ENCODE measurements at regions not wholly inside any gene's neighbourhood (a gene's known extent, or its start where the extent isn't known, plus 50 kb on each side); places are given as distances from the start of the nearest gene placed in this dataset.
"Not testable (repeated sequence)": the region's sequence is repeated elsewhere in the genome, so short reads cannot be mapped to it uniquely, and the experiment has no call there.

GRCh38 chr2:16760426-16760825 lies 94.8 kb upstream of the CYRIA start:
- Histone ChIP-seq H3K4me3 (ENCODE audit: low read length) (no peak overlapping the region), H3K4me1 (ENCODE audit: low read length) (no peaks in the 10 kb centered on the region), H3F3A (ENCODE audit: insufficient read depth, low read length) (no peaks in the 10 kb centered on the region), H3K27ac (ENCODE audit: low read length) (no peak overlapping the region), H3K4me2 (ENCODE audit: low read depth, low read length) (no peak overlapping the region), H2AFZ (ENCODE audit: low read length) (no peak overlapping the region), H3K27me3 (replicated peaks; ENCODE audit: insufficient read depth, low read length) (no peaks in the 10 kb centered on the region), H3K9me2 (replicated peaks; ENCODE audit: insufficient read depth, low read length) (no peaks in the 10 kb centered on the region), H3K79me2 (ENCODE audit: low read length) (no peaks in the 10 kb centered on the region), H3K9ac (ENCODE audit: low read length) (no peak overlapping the region), H4K20me1 (ENCODE audit: insufficient read depth, low read length) (no peaks in the 10 kb centered on the region), H3K36me3 (replicated peaks; ENCODE audit: insufficient read depth, low read length) (no peaks in the 10 kb centered on the region), H3K9me3 (replicated peaks; ENCODE audit: insufficient read depth, low read length) (no peaks in the 10 kb centered on the region)
- no peak for DNase-seq
- TF ChIP-seq CTCF (IDR thresholded peaks at IDR 0.05; ENCODE audit: low read length) (no peak), EZH2phosphoT487 (IDR thresholded peaks at IDR 0.05; ENCODE audit: low read length) (no peak)

GRCh38 chr2:16756831-16757644 lies 91.4 kb upstream of the CYRIA start:
- H3K9me2 ChIP-seq (replicated peaks; ENCODE audit: insufficient read depth, low read length), result no peaks in the 10 kb centered on the region
- no peaks in the 10 kb centered on the region for H3K27me3 ChIP-seq (replicated peaks; ENCODE audit: insufficient read depth, low read length)
- no peaks in the 10 kb centered on the region for H3F3A ChIP-seq (ENCODE audit: insufficient read depth, low read length)
- H3K4me3 ChIP-seq (ENCODE audit: low read length), result no peak overlapping the region
- no peak overlapping the region for H3K9ac ChIP-seq (ENCODE audit: low read length)
- no peaks in the 10 kb centered on the region for H4K20me1 ChIP-seq (ENCODE audit: insufficient read depth, low read length)
- H3K4me1 ChIP-seq (ENCODE audit: low read length), result no peaks in the 10 kb centered on the region
- DNase-seq, result peak; percentile 66
- H3K4me2 ChIP-seq (ENCODE audit: low read depth, low read length), result no peak overlapping the region
- TF ChIP-seq EZH2 (optimal IDR thresholded peaks at IDR 0.05; ENCODE audit: low read depth, low read length) (no peak), EZH2phosphoT487 (IDR thresholded peaks at IDR 0.05; ENCODE audit: low read length) (no peak), CTCF (IDR thresholded peaks at IDR 0.05; ENCODE audit: low read length) (peak; percentile 93)
- H3K9me3 ChIP-seq (replicated peaks; ENCODE audit: insufficient read depth, low read length), result no peaks in the 10 kb centered on the region
- H3K27ac ChIP-seq (ENCODE audit: low read length), result no peak overlapping the region
- H3K79me2 ChIP-seq (ENCODE audit: low read length), result no peaks in the 10 kb centered on the region
- peak overlapping the region; percentile 32; the same call in 1 of the 2 replicates for H2AFZ ChIP-seq (ENCODE audit: low read length)
- no peaks in the 10 kb centered on the region for H3K36me3 ChIP-seq (replicated peaks; ENCODE audit: insufficient read depth, low read length)

- no peak for TF ChIP-seq CTCF (IDR thresholded peaks at IDR 0.05; ENCODE audit: low read length)
- no peak for TF ChIP-seq EZH2phosphoT487 (IDR thresholded peaks at IDR 0.05; ENCODE audit: low read length)
- TF ChIP-seq EZH2 (optimal IDR thresholded peaks at IDR 0.05; ENCODE audit: low read depth, low read length), result no peak
- no peaks in the 10 kb centered on the region for H3K79me2 ChIP-seq (ENCODE audit: low read length)
- no peak overlapping the region for H2AFZ ChIP-seq (ENCODE audit: low read length)
- no peak overlapping the region for H3K27ac ChIP-seq (ENCODE audit: low read length)
- H3K36me3 ChIP-seq (replicated peaks; ENCODE audit: insufficient read depth, low read length), result no peaks in the 10 kb centered on the region
- H3K4me1 ChIP-seq (ENCODE audit: low read length), result no peaks in the 10 kb centered on the region
- DNase-seq, result no peak
- no peak overlapping the region for H3K9ac ChIP-seq (ENCODE audit: low read length)
- H3K27me3 ChIP-seq (replicated peaks; ENCODE audit: insufficient read depth, low read length), result no peaks in the 10 kb centered on the region
- H3K4me2 ChIP-seq (ENCODE audit: low read depth, low read length), result no peak overlapping the region
- no peaks in the 10 kb centered on the region for H4K20me1 ChIP-seq (ENCODE audit: insufficient read depth, low read length)
- no peaks in the 10 kb centered on the region for H3F3A ChIP-seq (ENCODE audit: insufficient read depth, low read length)
- no peaks in the 10 kb centered on the region for H3K9me2 ChIP-seq (replicated peaks; ENCODE audit: insufficient read depth, low read length)
- H3K4me3 ChIP-seq (ENCODE audit: low read length), result no peak overlapping the region
- H3K9me3 ChIP-seq (replicated peaks; ENCODE audit: insufficient read depth, low read length), result no peaks in the 10 kb centered on the region
These were observed 89.8 kb upstream of the CYRIA start for GRCh38 chr2:16755442-16755841.

- H3K4me2 ChIP-seq (ENCODE audit: low read depth, low read length); H3K27me3 ChIP-seq (replicated peaks; ENCODE audit: insufficient read depth, low read length); H3K4me1 ChIP-seq (ENCODE audit: low read length); H4K20me1 ChIP-seq (ENCODE audit: insufficient read depth, low read length); H3K79me2 ChIP-seq (ENCODE audit: low read length); H3K27ac ChIP-seq (ENCODE audit: low read length); H3K9ac ChIP-seq (ENCODE audit: low read length); H3K4me3 ChIP-seq (ENCODE audit: low read length); H3K9me2 ChIP-seq (replicated peaks; ENCODE audit: insufficient read depth, low read length); H3K36me3 ChIP-seq (replicated peaks; ENCODE audit: insufficient read depth, low read length); H2AFZ ChIP-seq (ENCODE audit: low read length); H3K9me3 ChIP-seq (replicated peaks; ENCODE audit: insufficient read depth, low read length); H3F3A ChIP-seq (ENCODE audit: insufficient read depth, low read length); DNase-seq: not testable (repeated sequence)
These were observed 87.4 kb upstream of the CYRIA start for GRCh38 chr2:16753025-16753424.

- not testable (repeated sequence) for H3K9me3 ChIP-seq (replicated peaks; ENCODE audit: insufficient read depth, low read length); H3F3A ChIP-seq (ENCODE audit: insufficient read depth, low read length); H4K20me1 ChIP-seq (ENCODE audit: insufficient read depth, low read length); H3K4me3 ChIP-seq (ENCODE audit: low read length); DNase-seq; H3K27me3 ChIP-seq (replicated peaks; ENCODE audit: insufficient read depth, low read length); H3K4me1 ChIP-seq (ENCODE audit: low read length); H3K36me3 ChIP-seq (replicated peaks; ENCODE audit: insufficient read depth, low read length); H3K79me2 ChIP-seq (ENCODE audit: low read length); H3K27ac ChIP-seq (ENCODE audit: low read length); H3K9me2 ChIP-seq (replicated peaks; ENCODE audit: insufficient read depth, low read length); H2AFZ ChIP-seq (ENCODE audit: low read length); H3K4me2 ChIP-seq (ENCODE audit: low read depth, low read length); H3K9ac ChIP-seq (ENCODE audit: low read length)
These were observed 85.2 kb upstream of the CYRIA start for GRCh38 chr2:16750925-16751214.
